Stomach (tissue), 4 donors: ENCODE measurements at regions not wholly inside any gene's neighbourhood (a gene's known extent, or its start where the extent isn't known, plus 50 kb on each side); places are given as distances from the start of the nearest gene placed in this dataset.

ENCODE experiments used
- CTCF ChIP-seq, 7 experiments: fragments of 450-650 bp in 4 of 7; fragments of 200-600 bp in 3 of 7; sonication (generic) in 3 of 7; IDR thresholded peaks; one replicate each; pipeline ENCODE4 v1.5.1; 2016 to 2019; ENCODE audit warnings: antibody characterized with exemption in 7 of 7, control low read depth in 2 of 7, mild to moderate bottlenecking in 1 of 7
- EP300 ChIP-seq: sonication (generic); formaldehyde crosslinking; IDR thresholded peaks from one replicate; pipeline ENCODE4 v1.6.1; 2017; ENCODE audit warnings: antibody characterized with exemption
- POLR2A ChIP-seq, 4 donors: fragments of 450-650 bp; IDR thresholded peaks; one replicate each; pipeline ENCODE4 v1.6.1; 2016; ENCODE audit warnings: antibody characterized with exemption in 4 of 4, control low read depth in 2 of 4, mild to moderate bottlenecking in 1 of 4, moderate library complexity in 1 of 4
- POLR2AphosphoS5 ChIP-seq, 3 donors: sonication (generic); formaldehyde crosslinking; IDR thresholded peaks; one replicate each; pipeline ENCODE4 v1.6.1; 2016; ENCODE audit warnings: antibody characterized with exemption in 3 of 3

DNA sequence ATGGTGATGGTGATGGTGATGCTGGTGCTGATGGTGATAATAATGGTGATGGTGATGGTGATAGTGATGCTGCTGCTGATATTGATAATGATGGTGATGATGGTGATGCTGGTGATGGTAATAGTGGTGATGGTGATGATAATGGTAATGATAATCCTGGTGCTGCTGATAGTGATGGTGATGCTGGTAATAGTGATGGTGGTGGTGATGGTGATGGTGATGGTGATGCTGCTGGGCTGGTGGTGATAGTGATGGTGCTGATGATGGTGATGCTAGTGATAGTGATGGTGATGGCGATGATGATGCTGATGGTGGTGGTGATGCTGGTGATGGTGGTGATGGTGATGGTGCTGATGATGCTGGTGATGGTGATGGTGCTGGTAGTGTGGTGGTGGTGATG lies 58.4 kb upstream of the IGSF21 start:
- no peak for TF ChIP-seq POLR2A (IDR thresholded peaks at IDR 0.05)
- TF ChIP-seq CTCF (IDR thresholded peaks at IDR 0.05): no peak
- no peak for TF ChIP-seq POLR2AphosphoS5 (IDR thresholded peaks at IDR 0.05)
- TF ChIP-seq EP300: no peak
